Putamen (tissue), 1 donor: ENCODE measurements at regions not wholly inside any gene's neighbourhood (a gene's known extent, or its start where the extent isn't known, plus 50 kb on each side); places are given as distances from the start of the nearest gene placed in this dataset.
"Not testable (repeated sequence)": the region's sequence is repeated elsewhere in the genome, so short reads cannot be mapped to it uniquely, and the experiment has no call there.

Experiments
- DNase-seq: peaks from one replicate; pipeline ENCODE4 v3.0.0-alpha.2; 2016; ENCODE audit warnings: low spot score

- no peak for DNase-seq
Measured at GRCh38 chr18:43720041-43720440, 442.8 kb upstream of the SYT4 start.

- no peak for DNase-seq
Measured at GRCh38 chr18:43735570-43735969, 458.3 kb upstream of the SYT4 start.

DNA sequence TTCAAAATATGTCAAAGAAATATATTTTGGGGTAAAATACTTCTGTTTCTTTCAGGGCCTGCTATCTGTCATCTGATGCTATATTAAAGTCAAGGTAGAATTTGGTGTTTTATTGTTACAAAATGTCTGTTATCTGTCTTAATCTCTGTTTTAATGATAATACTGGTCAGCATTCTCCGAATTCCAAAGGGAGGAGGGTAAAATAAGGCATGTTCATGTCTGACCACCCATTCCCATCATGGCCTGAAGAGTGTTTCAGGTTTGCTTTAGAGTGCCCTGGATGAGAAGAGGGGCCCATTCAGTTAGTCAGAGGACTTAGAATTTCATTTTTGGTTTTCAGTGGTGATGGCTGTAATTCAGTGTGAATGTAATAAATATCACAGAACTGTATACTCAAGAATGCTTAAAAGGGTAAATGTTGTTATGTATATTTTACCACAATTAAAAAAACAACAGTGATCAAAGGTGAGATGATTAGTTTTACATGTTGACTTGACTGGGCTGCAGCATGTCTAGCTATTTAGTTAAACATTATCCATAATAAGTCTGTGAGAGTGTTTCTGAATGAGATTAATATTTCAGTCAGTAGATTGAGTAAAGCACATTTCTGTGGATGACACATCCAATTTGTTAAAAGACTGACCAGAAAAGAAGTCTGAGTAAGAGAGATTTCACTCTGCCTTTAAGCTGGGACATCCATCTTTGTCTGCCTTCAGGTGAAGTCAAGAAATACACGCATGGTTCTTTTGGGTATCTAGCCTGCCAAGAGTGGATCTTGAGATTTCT lies 467.9 kb upstream of the SYT4 start:
- DNase-seq, result no peak

GRCh38 chr18:43751203-43751602 lies 473.9 kb upstream of the SYT4 start:
- DNase-seq, result peak; percentile 29

GRCh38 chr18:43751835-43752234 lies 474.5 kb upstream of the SYT4 start:
- no peak for DNase-seq

- DNase-seq, result no peak
Measured at GRCh38 chr18:43757273-43757672, 480.0 kb upstream of the SYT4 start.

DNA sequence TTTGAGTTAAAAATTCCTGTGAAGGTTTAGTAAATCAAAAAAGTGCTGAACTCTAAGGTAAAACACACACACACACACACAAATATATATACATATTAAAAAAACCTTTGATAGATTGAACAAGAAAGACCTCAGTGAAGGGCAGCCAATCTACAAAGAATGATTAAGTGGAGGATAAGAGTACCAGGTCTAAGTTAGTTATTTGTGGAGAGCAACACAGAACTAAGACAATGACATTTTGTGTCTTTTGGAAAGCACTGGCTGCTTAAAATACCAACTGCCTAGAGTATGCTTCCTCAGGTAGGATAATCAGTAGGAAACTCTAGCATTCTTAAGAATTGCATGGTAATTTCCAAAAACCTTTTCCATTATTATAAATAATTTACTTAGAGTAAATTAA lies 481.4 kb upstream of the SYT4 start:
- no peak for DNase-seq

DNA sequence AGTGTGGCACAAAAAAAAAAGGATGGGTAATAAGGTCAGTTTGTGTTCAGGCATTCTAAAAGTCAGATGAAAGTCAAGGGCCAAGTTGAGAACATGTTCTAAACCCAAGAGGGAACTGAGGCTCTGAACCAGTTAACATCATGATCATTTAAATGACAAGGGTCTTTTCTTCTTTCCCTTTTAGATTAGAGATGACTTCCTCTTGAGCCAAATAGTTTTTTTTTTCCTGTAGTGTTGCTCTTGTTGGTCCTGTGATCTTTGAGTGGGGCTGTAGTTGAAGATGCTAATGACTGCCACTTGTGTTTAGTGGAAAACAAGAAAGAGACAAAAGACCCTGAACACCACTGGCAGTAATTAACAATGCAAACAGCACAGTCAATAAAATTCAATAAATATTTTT lies 482.7 kb upstream of the SYT4 start:
- no peak for DNase-seq

GRCh38 chr18:43772907-43773306 lies 495.6 kb upstream of the SYT4 start:
- no peak for DNase-seq

DNA sequence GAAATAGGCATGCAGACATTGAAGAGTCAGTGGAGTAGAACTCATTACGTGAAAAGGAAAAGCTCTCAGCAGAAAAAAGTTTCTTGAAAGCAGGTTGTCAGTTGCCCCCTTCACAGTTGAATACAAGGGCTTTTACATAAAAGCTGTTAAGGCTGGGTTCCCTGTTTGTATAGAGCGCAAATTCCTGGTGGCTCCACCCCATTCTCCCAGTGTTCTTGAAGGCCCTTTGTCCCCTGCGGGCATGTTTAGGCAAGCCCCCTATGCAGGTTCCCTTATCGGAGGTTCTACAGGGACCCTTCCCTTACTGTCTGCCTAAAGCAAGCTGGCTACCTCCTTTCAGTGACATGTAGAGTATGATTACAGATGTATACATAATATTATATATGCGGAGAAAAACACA lies 497.2 kb upstream of the SYT4 start:
- DNase-seq, result no peak

DNA sequence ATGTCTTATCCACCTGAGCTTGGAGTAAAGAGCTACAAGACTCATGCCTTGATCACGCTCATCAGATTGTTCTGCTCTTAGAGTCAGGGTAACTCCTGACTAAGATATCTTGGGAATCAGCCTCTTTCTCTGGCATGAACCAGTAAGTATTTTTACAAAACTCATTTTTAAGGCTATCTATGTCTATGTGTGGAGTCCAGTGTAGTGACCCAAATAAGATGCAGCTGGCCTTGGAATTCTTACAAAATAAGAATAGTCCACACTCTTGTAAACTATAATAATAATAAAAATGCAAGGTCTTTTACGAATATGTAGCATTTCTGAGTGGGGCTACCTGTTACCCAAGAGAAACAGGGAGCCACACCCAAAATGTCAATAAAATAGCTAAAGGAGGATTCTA lies 498.3 kb upstream of the SYT4 start:
- DNase-seq, result no peak

DNA sequence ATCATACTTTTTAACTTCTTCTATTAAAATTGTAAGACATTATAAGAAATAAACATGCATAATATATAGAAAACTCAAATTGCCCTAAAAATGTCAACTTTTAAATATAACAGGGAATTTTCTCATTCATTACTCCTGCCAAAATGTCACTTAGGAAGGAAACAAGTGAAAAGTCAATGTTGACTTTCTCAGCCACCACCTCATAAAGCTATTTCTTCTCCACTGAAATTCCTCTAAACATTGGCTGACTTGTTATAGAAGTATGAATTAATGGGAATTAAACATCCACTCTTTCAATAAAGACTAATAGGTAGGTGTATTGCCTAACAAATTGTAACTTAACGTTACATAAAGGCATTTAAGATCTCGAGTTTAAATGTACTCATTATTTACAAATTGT lies 499.7 kb upstream of the SYT4 start:
- no peak for DNase-seq

DNA sequence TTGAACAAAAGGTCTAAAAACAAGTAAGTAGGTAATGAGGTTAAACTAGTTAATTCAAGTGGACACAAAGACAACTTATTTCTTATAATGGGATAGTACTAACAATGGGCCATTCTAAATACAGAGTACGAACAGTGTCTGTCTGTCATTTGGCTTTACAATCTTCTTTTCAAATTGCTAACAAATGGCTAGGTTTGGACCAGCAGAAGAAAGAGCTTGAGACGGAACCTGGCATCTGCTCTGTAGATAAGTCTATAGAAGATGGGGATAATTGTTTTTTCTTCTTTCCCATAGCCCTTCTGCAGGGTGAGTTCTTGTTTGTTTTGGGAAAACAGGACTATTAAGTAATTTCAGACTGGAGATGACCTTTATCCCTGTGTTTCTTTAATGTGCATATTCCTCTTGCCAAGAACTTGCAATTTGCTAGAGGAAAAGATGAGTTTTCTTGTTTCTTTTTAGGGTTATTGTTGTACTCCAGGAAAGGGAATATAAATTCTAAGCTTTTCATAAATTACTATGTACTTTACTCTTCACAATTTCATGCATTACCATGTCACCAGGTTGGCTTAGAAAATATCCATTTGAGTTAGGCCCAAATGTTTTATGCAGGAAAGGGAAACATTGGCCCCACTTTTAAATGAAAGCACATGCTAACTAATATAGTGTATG lies 500.5 kb upstream of the SYT4 start:
- no peak for DNase-seq

DNA sequence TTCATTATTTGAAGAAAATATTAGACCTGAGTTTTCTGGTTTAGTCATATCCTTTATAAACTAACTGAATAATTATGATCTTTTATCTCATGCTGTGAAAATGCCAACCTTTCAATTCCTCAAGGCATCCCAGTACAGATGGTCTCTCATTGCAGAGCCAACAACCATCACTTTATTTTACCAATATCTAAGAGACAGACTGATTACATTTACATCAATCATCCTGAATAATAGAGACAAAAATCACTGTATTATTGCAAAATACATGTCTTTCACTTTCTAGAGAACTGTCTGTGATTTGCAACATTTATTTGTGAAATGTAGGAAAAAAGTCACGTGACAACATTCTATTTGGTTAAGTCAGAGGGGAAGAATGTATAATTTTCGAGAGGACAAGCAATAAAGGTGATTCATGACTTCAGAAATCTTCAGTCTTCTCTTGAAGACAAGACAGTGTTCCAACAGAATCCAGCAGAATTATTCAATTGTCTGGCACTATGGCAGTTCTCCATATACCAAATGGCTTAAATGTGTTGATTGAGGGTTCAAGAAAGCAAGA lies 503.6 kb upstream of the SYT4 start:
- DNase-seq, result no peak

GRCh38 chr18:43785158-43785557 lies 507.9 kb upstream of the SYT4 start:
- no peak for DNase-seq

GRCh38 chr18:43786893-43787292 lies 509.6 kb upstream of the SYT4 start:
- no peak for DNase-seq

GRCh38 chr18:43787721-43788120 lies 510.4 kb upstream of the SYT4 start:
- DNase-seq, result not testable (repeated sequence)

GRCh38 chr18:43789234-43790000 lies 512.1 kb upstream of the SYT4 start:
- peak; percentile 6 for DNase-seq

DNA sequence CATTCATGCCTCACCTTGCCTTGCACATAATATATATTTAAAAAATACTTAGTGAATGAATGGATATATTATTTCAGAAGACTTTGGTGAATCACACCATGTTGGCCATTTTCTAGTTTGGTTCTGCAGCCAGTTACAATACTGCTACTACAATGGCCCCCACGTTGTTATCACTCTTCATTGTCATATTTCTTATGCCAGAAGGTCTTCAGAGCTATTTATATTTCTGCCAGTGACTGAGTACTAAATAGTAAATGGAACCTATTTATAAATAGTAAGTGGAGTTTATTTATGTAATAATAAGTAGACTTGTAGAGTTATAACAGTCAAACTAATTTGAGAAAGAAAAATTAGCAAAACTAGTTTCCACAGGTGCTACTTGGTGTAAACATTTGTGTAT lies 516.6 kb upstream of the SYT4 start:
- DNase-seq, result no peak

GRCh38 chr18:43794363-43794762 lies 517.1 kb upstream of the SYT4 start:
- DNase-seq, result no peak

DNA sequence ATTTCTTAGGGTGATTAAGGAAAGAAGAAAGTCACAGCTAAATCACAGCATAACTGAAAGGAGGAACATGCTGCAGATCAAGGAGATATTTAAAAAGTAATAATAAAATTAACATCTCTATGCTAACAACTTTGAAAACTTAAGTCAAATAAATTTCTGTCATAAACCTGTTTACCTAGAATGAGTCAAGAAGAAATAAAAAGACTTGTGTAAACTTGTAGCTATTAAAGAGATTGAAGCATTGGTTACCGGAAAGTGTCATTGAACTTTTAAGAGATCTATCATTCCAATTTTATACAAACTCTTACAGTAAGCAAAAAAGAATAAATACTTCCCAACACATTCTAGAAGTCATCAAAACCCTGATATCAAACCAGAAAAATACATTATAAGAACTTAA lies 520.1 kb upstream of the SYT4 start:
- DNase-seq, result no peak

- DNase-seq, result no peak
Measured at GRCh38 chr18:43800584-43800983, 523.3 kb upstream of the SYT4 start.
